Mesenchymal stem cell (in vitro differentiated cells and primary cell): ENCODE measurements at regions not wholly inside any gene's neighbourhood (a gene's known extent, or its start where the extent isn't known, plus 50 kb on each side); places are given as distances from the start of the nearest gene placed in this dataset.
"Not testable (repeated sequence)": the region's sequence is repeated elsewhere in the genome, so short reads cannot be mapped to it uniquely, and the experiment has no call there.

Experiments used
- DNase-seq: peaks from one replicate; pipeline ENCODE4 v3.0.0-alpha.2; 2013
- H2AFZ ChIP-seq: one replicate; pipeline ENCODE4 v1.6.1; 2013; ENCODE audit warnings: low read depth, mild to moderate bottlenecking, control low read depth, inconsistent platforms, low read length, moderate library complexity
- H2AK5ac ChIP-seq: 2 replicates; pipeline ENCODE4 v1.6.1; 2013; ENCODE audit warnings: low read length, moderate library complexity, mild to moderate bottlenecking, inconsistent platforms; ENCODE audit not compliant: severe bottlenecking
- H2BK120ac ChIP-seq: one replicate; pipeline ENCODE4 v1.6.1; 2013; ENCODE audit warnings: low read depth, mild to moderate bottlenecking, inconsistent platforms, low read length, moderate library complexity
- H2BK12ac ChIP-seq, 2 experiments: one replicate each; pipeline ENCODE4 v1.6.1; 2013; ENCODE audit warnings: inconsistent platforms in 2 of 2, low read length in 2 of 2, mild to moderate bottlenecking in 2 of 2, moderate library complexity in 2 of 2, control low read depth in 1 of 2
- H2BK15ac ChIP-seq: one replicate; pipeline ENCODE4 v1.6.1; 2013; ENCODE audit warnings: mild to moderate bottlenecking, low read depth, inconsistent platforms; ENCODE audit not compliant: poor library complexity, severe bottlenecking
- H2BK5ac ChIP-seq: 2 replicates; pipeline ENCODE4 v1.6.1; 2013; ENCODE audit warnings: low read depth, mild to moderate bottlenecking, low read length, control low read depth, inconsistent platforms; ENCODE audit not compliant: poor library complexity, severe bottlenecking
- H3K14ac ChIP-seq, 2 experiments: one replicate each; pipeline ENCODE4 v1.6.1; 2013; ENCODE audit warnings: inconsistent platforms in 2 of 2, low read length in 2 of 2, control low read depth in 1 of 2, mild to moderate bottlenecking in 1 of 2, moderate library complexity in 1 of 2
- H3K18ac ChIP-seq, 2 experiments: one replicate each; pipeline ENCODE4 v1.6.1; 2013; ENCODE audit warnings: inconsistent platforms in 2 of 2, low read length in 2 of 2, control low read depth in 1 of 2, low read depth in 1 of 2, mild to moderate bottlenecking in 1 of 2
- H3K23ac ChIP-seq, 2 experiments: one replicate each; pipeline ENCODE4 v1.6.1; 2013; ENCODE audit warnings: inconsistent platforms in 2 of 2, low read length in 2 of 2, mild to moderate bottlenecking in 2 of 2, moderate library complexity in 2 of 2, control low read depth in 1 of 2
- H3K27ac ChIP-seq: 2 replicates; pipeline ENCODE4 v1.5.1; 2013; ENCODE audit warnings: mild to moderate bottlenecking, moderate library complexity, low read length, control low read depth, inconsistent platforms; ENCODE audit not compliant: poor library complexity, severe bottlenecking
- H3K27me3 ChIP-seq, 2 experiments: 2 replicates each; pipeline versions ENCODE4 v1.6.1 to v1.7.0; 2013; ENCODE audit warnings: low read length in 2 of 2, mild to moderate bottlenecking in 2 of 2, moderate library complexity in 2 of 2, control low read depth in 1 of 2, inconsistent platforms in 1 of 2; ENCODE audit not compliant: control insufficient read depth in 1 of 2, insufficient read depth in 1 of 2
- H3K36me3 ChIP-seq, 2 experiments: 2 replicates each; pipeline versions ENCODE4 v1.6.1 to v1.7.0; 2013; ENCODE audit warnings: low read length in 2 of 2, control low read depth in 1 of 2, inconsistent platforms in 1 of 2, low read depth in 1 of 2, mild to moderate bottlenecking in 1 of 2; ENCODE audit not compliant: insufficient read depth in 2 of 2, control insufficient read depth in 1 of 2
- H3K4ac ChIP-seq, 2 experiments: one replicate each; pipeline ENCODE4 v1.6.1; 2013; ENCODE audit warnings: inconsistent platforms in 2 of 2, low read length in 2 of 2, mild to moderate bottlenecking in 2 of 2, moderate library complexity in 2 of 2, control low read depth in 1 of 2, low read depth in 1 of 2
- H3K4me1 ChIP-seq: 2 replicates; pipeline ENCODE4 v1.6.1; 2013; ENCODE audit warnings: low read depth, low read length, control low read depth; ENCODE audit not compliant: control insufficient read depth, insufficient read depth
- H3K4me2 ChIP-seq: 2 replicates; pipeline ENCODE4 v1.6.1; 2013; ENCODE audit warnings: low read length, mild to moderate bottlenecking, inconsistent platforms; ENCODE audit not compliant: poor library complexity, severe bottlenecking
- H3K4me3 ChIP-seq, 2 experiments: 2 replicates each; pipeline versions ENCODE4 v1.5.1 to v1.7.0; 2013; ENCODE audit warnings: low read length in 2 of 2, mild to moderate bottlenecking in 2 of 2, control low read depth in 1 of 2, low read depth in 1 of 2; ENCODE audit not compliant: insufficient read depth in 1 of 2
- H3K79me1 ChIP-seq: replicated peaks from 2 replicates; pipeline ENCODE4 v1.6.1; 2013; ENCODE audit warnings: mild to moderate bottlenecking, control low read depth, low read length, inconsistent platforms; ENCODE audit not compliant: poor library complexity, severe bottlenecking
- H3K9ac ChIP-seq: 2 replicates; pipeline ENCODE4 v1.7.0; 2013; ENCODE audit warnings: mild to moderate bottlenecking, low read length, moderate library complexity
- H3K9me3 ChIP-seq: 2 replicates; pipeline ENCODE4 v1.7.0; 2013; ENCODE audit warnings: mild to moderate bottlenecking, low read length; ENCODE audit not compliant: control insufficient read depth
- H4K8ac ChIP-seq: one replicate; pipeline ENCODE4 v1.6.1; 2013; ENCODE audit warnings: inconsistent platforms, mild to moderate bottlenecking, low read length, moderate library complexity
- H4K91ac ChIP-seq: one replicate; pipeline ENCODE4 v1.6.1; 2013; ENCODE audit warnings: mild to moderate bottlenecking, low read length, inconsistent platforms
- WGBS: methylation state at CpG from one replicate; pipeline ENCODE4 v1.1.7; 2013; ENCODE audit warnings: mixed read lengths; 5-methylcytosine and 5-hydroxymethylcytosine counted together

GRCh38 chr5:8839361-8840055 is 706.4 kb downstream of the SEMA5A start:
- no peaks in the 10 kb centered on the region for H3K36me3 ChIP-seq
- H3K79me1 ChIP-seq = no peaks in the 10 kb centered on the region
- H3K27me3 ChIP-seq = no peaks in the 10 kb centered on the region
- no peak overlapping the region for H3K4me3 ChIP-seq
- H2BK12ac ChIP-seq = no peak overlapping the region
- H3K14ac ChIP-seq = no peak overlapping the region
- H3K9ac ChIP-seq = no peak overlapping the region
- no peak overlapping the region for H3K4ac ChIP-seq
- H3K4me2 ChIP-seq = no peak overlapping the region
- no peak overlapping the region for H3K18ac ChIP-seq
- no peak overlapping the region for H2BK5ac ChIP-seq
- no peak overlapping the region for H2BK15ac ChIP-seq
- no peak overlapping the region for H2AK5ac ChIP-seq
- no peak for DNase-seq
- H3K9me3 ChIP-seq = no peaks in the 10 kb centered on the region
- no peak overlapping the region for H3K27ac ChIP-seq
- H3K23ac ChIP-seq = no peak overlapping the region
- 85% methylated on average over 22 of the region's 22 CpGs for WGBS
- no peak overlapping the region for H4K8ac ChIP-seq
- H4K91ac ChIP-seq = no peak overlapping the region
- no peak overlapping the region for H2AFZ ChIP-seq
- H3K4me1 ChIP-seq = peaks cover 5% of the 10 kb centered on the region
- no peak overlapping the region for H2BK120ac ChIP-seq

- H3K14ac ChIP-seq = no peak overlapping the region
- no peaks in the 10 kb centered on the region for H3K79me1 ChIP-seq
- peak overlapping the region; percentile 61 for H4K8ac ChIP-seq
- H2BK12ac ChIP-seq = no peak overlapping the region
- H3K36me3 ChIP-seq = no peaks in the 10 kb centered on the region
- no peak overlapping the region for H2AK5ac ChIP-seq
- H3K27me3 ChIP-seq = no peaks in the 10 kb centered on the region
- peaks cover 5% of the 10 kb centered on the region for H3K4me1 ChIP-seq
- DNase-seq = no peak
- H3K4ac ChIP-seq = peak overlapping the region in 1 of 2 experiments; percentile 80
- H3K9me3 ChIP-seq = no peaks in the 10 kb centered on the region
- no peak overlapping the region for H3K4me3 ChIP-seq
- H3K9ac ChIP-seq = no peak overlapping the region
- no peak overlapping the region for H2BK5ac ChIP-seq
- H2BK15ac ChIP-seq = peak overlapping the region; percentile 54
- no peak overlapping the region for H2AFZ ChIP-seq
- H2BK120ac ChIP-seq = peak overlapping the region; percentile 24
- peak overlapping the region; percentile 46 for H4K91ac ChIP-seq
- H3K4me2 ChIP-seq = no peak overlapping the region
- peak overlapping the region in 1 of 2 experiments; percentile 28 for H3K18ac ChIP-seq
- 68% methylated on average over 30 of the region's 39 CpGs for WGBS
- no peak overlapping the region for H3K27ac ChIP-seq
- no peak overlapping the region for H3K23ac ChIP-seq
These were observed 705.6 kb downstream of the SEMA5A start for GRCh38 chr5:8840237-8840636.

- not testable (repeated sequence) for H3K79me1 ChIP-seq, H3K4me3 ChIP-seq, H2AK5ac ChIP-seq, H2BK5ac ChIP-seq, H3K27ac ChIP-seq, H3K14ac ChIP-seq, H4K91ac ChIP-seq, H3K9ac ChIP-seq, H3K4ac ChIP-seq, H3K18ac ChIP-seq, H3K36me3 ChIP-seq, H2AFZ ChIP-seq, H2BK15ac ChIP-seq, H3K9me3 ChIP-seq, H4K8ac ChIP-seq, H3K4me2 ChIP-seq, H2BK120ac ChIP-seq, H2BK12ac ChIP-seq, H3K27me3 ChIP-seq, DNase-seq, H3K4me1 ChIP-seq, H3K23ac ChIP-seq
- 93% methylated on average over 8 of the region's 8 CpGs for WGBS
These were observed 705.1 kb downstream of the SEMA5A start for GRCh38 chr5:8840746-8841145.

GRCh38 chr5:8842971-8843551 is 702.8 kb downstream of the SEMA5A start:
- H3K79me1 ChIP-seq = no peaks in the 10 kb centered on the region
- no peak overlapping the region for H3K27ac ChIP-seq
- H3K14ac ChIP-seq = no peak overlapping the region
- no peak overlapping the region for H3K4me2 ChIP-seq
- DNase-seq = peak; percentile 91
- peak overlapping the region; percentile 18 to 57 for H2BK12ac ChIP-seq
- no peak overlapping the region for H3K4me3 ChIP-seq
- WGBS = 88% methylated on average over 5 of the region's 5 CpGs
- H3K36me3 ChIP-seq = no peaks in the 10 kb centered on the region
- H2BK15ac ChIP-seq = peak overlapping the region; percentile 97
- H2BK120ac ChIP-seq = peak overlapping the region; percentile 6
- peak overlapping the region in 1 of 2 experiments; percentile 34 for H3K4ac ChIP-seq
- H3K27me3 ChIP-seq = no peaks in the 10 kb centered on the region
- peak overlapping the region; percentile 18 for H3K9ac ChIP-seq
- H3K18ac ChIP-seq = peak overlapping the region; percentile 37 to 83
- peak overlapping the region; percentile 62 for H4K91ac ChIP-seq
- peaks cover 5% of the 10 kb centered on the region for H3K4me1 ChIP-seq
- no peak overlapping the region for H2BK5ac ChIP-seq
- no peak overlapping the region for H2AFZ ChIP-seq
- H4K8ac ChIP-seq = peak overlapping the region; percentile 47
- H3K9me3 ChIP-seq = no peaks in the 10 kb centered on the region
- H2AK5ac ChIP-seq = no peak overlapping the region
- H3K23ac ChIP-seq = no peak overlapping the region
